ENCODE measurements at regions not wholly inside any gene's neighbourhood (a gene's known extent, or its start where the extent isn't known, plus 50 kb on each side); places are given as distances from the start of the nearest gene placed in this dataset.

- 80% methylated on average over 1 of the region's 2 CpGs for WGBS (ENCODE audit: insufficient coverage)
- TF ChIP-seq CTCF (IDR thresholded peaks at IDR 0.05) = no peak
- H3K4me1 Mint-ChIP-seq = no peaks in the 10 kb centered on the region
These were observed 406.7 kb upstream of the FZD8 start for GRCh38 chr10:36048780-36049179.

GRCh38 chr10:36048236-36048635, 406.1 kb upstream of the FZD8 start:
- Mint-ChIP-seq H3K9me3 (peaks cover 0 to 4% (median 0%) of the 10 kb centered on the region in 7 donors), H3K4me1 (no peaks in the 10 kb centered on the region), H3K36me3 (no peaks in the 10 kb centered on the region), H3K27me3 (ENCODE audit: low read depth in 3 of 3) (no peaks in the 10 kb centered on the region), H3K27ac (no peak overlapping the region), H3K4me3 (no peak overlapping the region)
- Histone ChIP-seq H3K27ac (ENCODE audit: low read depth in 1 of 2, low read length in 2 of 2) (no peak overlapping the region), H4K20me1 (ENCODE audit: insufficient read depth, low read length) (no peaks in the 10 kb centered on the region), H3K9ac (ENCODE audit: insufficient read depth, low read length, poor library complexity, severe bottlenecking) (no peak overlapping the region), H3K4me2 (replicated peaks; ENCODE audit: extremely low read depth, low read length, poor library complexity, severe bottlenecking) (no peak overlapping the region), H3K9me3 (replicated peaks in 1 of 2; ENCODE audit: control insufficient read depth in 1 of 2, insufficient read depth in 1 of 2, low read length in 2 of 2) (no peaks in the 10 kb centered on the region), H3K79me2 (ENCODE audit: insufficient read depth, low read length) (no peaks in the 10 kb centered on the region), H3K4me3 (replicated peaks in 1 of 3; ENCODE audit: low read depth in 2 of 3, low read length in 3 of 3) (no peak overlapping the region), H3K4me1 (ENCODE audit: control insufficient read depth in 1 of 2, insufficient read depth in 2 of 2, low read length in 2 of 2) (no peaks in the 10 kb centered on the region), H2AFZ (ENCODE audit: insufficient read depth, low read depth, low read length, poor library complexity, severe bottlenecking) (no peak overlapping the region), H3K36me3 (replicated peaks in 1 of 2; ENCODE audit: control insufficient read depth in 1 of 2, insufficient read depth in 2 of 2, low read length in 2 of 2) (no peaks in the 10 kb centered on the region), H3K27me3 (ENCODE audit: control insufficient read depth in 2 of 2, insufficient read depth in 2 of 2, low read length in 2 of 2) (no peaks in the 10 kb centered on the region)
- no peak for DNase-seq
- TF ChIP-seq CTCF (IDR thresholded peaks at IDR 0.05) = no peak
- intact Hi-C loops (cut with micrococcal nuclease) = no loop called here

More at GRCh38 chr10:36048780-36049179, 406.7 kb upstream of the FZD8 start:
- Histone ChIP-seq H3K9ac (ENCODE audit: insufficient read depth, low read length, poor library complexity, severe bottlenecking) (no peak overlapping the region), H3K4me3 (replicated peaks in 1 of 3; ENCODE audit: low read depth in 2 of 3, low read length in 3 of 3) (no peak overlapping the region), H3K79me2 (ENCODE audit: insufficient read depth, low read length) (no peaks in the 10 kb centered on the region), H3K9me3 (replicated peaks in 1 of 2; ENCODE audit: control insufficient read depth in 1 of 2, insufficient read depth in 1 of 2, low read length in 2 of 2) (no peaks in the 10 kb centered on the region), H3K4me1 (ENCODE audit: control insufficient read depth in 1 of 2, insufficient read depth in 2 of 2, low read length in 2 of 2) (no peaks in the 10 kb centered on the region), H3K4me2 (replicated peaks; ENCODE audit: extremely low read depth, low read length, poor library complexity, severe bottlenecking) (no peak overlapping the region), H2AFZ (ENCODE audit: insufficient read depth, low read depth, low read length, poor library complexity, severe bottlenecking) (no peak overlapping the region), H3K36me3 (replicated peaks in 1 of 2; ENCODE audit: control insufficient read depth in 1 of 2, insufficient read depth in 2 of 2, low read length in 2 of 2) (no peaks in the 10 kb centered on the region), H3K27ac (ENCODE audit: low read depth in 1 of 2, low read length in 2 of 2) (no peak overlapping the region), H4K20me1 (ENCODE audit: insufficient read depth, low read length) (no peaks in the 10 kb centered on the region), H3K27me3 (ENCODE audit: control insufficient read depth in 2 of 2, insufficient read depth in 2 of 2, low read length in 2 of 2) (no peaks in the 10 kb centered on the region)
- H3K27me3 Mint-ChIP-seq (ENCODE audit: low read depth in 3 of 3) = no peaks in the 10 kb centered on the region
- no peaks in the 10 kb centered on the region for H3K36me3 Mint-ChIP-seq
- no peak overlapping the region for H3K27ac Mint-ChIP-seq
- H3K4me3 Mint-ChIP-seq = no peak overlapping the region
- intact Hi-C loops (cut with micrococcal nuclease) = no loop called here
- no peak for DNase-seq
- H3K9me3 Mint-ChIP-seq = peaks cover 0 to 5% (median 0%) of the 10 kb centered on the region in 7 donors
